ENCODE measurements at regions not wholly inside any gene's neighbourhood (a gene's known extent, or its start where the extent isn't known, plus 50 kb on each side); places are given as distances from the start of the nearest gene placed in this dataset.

GRCh38 chr6:26312096-26312463, 52.9 kb upstream of the BTN3A2 start:
- POLR2A ChIA-PET = interaction anchor here (1.1 kb wide), 1 partner anchor 111 kb away, joined by 3 read pairs; no protein-coding TSS in a partner anchor

DNA sequence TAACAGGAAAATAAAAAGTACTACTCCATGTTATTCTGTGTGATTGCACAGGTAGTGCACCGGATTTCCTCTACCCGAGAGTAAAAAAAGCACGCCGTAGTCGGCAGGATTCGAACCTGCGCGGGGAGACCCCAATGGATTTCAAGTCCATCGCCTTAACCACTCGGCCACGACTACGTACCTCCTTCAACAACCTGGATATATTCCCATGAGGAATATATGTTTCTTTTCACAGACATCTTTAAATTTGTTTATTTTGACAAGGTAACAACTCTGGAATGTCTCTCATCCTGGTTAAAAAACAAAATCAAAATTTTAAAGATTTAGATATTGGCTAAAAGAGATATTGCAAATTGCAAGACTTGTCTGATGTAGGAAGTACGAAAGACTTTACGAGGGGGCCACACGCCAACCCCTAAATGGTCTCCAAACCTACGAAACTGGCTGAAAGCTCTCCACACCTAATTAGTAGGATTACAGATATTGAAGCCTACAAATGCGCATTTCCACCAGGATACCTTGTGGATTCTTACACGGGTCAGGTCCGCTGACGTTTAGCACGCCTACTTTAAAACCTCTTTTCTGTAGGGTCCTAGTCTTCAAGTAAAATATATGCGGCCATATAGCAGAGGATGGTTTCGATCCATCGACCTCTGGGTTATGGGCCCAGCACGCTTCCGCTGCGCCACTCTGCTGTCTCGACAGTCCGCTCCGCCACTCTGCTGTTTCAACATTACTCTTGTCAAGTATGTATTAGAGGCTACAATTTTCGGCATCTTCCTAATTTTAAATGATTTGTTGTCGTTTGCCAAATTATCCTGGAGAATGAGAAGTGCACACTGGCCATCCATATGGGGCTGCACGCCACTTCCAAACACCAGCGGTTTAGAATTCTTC, 52.2 kb upstream of the BTN3A2 start:
- ChIA-PET CTCF (no interaction called here), POLR2A (interaction anchor here (1.1 kb wide), 1 partner anchor 111 kb away, joined by 3 read pairs; no protein-coding TSS in a partner anchor)
- DNase-seq (ENCODE audit: extremely low spot score) = no peak
- TF ChIP-seq TARDBP (IDR thresholded peaks at IDR 0.05) (no peak), ARNT (IDR thresholded peaks at IDR 0.05) (no peak), LEF1 (IDR thresholded peaks at IDR 0.05; ENCODE audit: borderline replicate concordance) (no peak), FOXA1 (IDR thresholded peaks at IDR 0.05) (no peak), BHLHE40 (IDR thresholded peaks at IDR 0.05; ENCODE audit: borderline replicate concordance) (no peak), FOXK2 (IDR thresholded peaks at IDR 0.05) (no peak), L3MBTL2 (conservative IDR thresholded peaks at IDR 0.05) (no peak; the same call in 1 of the 2 replicates), SP1 (IDR thresholded peaks at IDR 0.05) (no peak), FOXM1 (IDR thresholded peaks at IDR 0.05; ENCODE audit: borderline replicate concordance) (no peak; the same call in 1 of the 2 replicates), SUZ12 (IDR thresholded peaks at IDR 0.05) (no peak), ELF4 (IDR thresholded peaks at IDR 0.05) (no peak), ZNF384 (IDR thresholded peaks at IDR 0.05) (0 out of 2 replicates have a peak, but pooled peaks have one; percentile 37), CTBP1 (IDR thresholded peaks at IDR 0.05; ENCODE audit: borderline replicate concordance) (peak; percentile 21; the same call in 1 of the 2 replicates), HDGF (IDR thresholded peaks at IDR 0.05; ENCODE audit: borderline replicate concordance) (no peak), NFRKB (IDR thresholded peaks at IDR 0.05) (0 out of 2 replicates have a peak, but pooled peaks have one; percentile 18)
- TF ChIP-seq, protein P1, sequence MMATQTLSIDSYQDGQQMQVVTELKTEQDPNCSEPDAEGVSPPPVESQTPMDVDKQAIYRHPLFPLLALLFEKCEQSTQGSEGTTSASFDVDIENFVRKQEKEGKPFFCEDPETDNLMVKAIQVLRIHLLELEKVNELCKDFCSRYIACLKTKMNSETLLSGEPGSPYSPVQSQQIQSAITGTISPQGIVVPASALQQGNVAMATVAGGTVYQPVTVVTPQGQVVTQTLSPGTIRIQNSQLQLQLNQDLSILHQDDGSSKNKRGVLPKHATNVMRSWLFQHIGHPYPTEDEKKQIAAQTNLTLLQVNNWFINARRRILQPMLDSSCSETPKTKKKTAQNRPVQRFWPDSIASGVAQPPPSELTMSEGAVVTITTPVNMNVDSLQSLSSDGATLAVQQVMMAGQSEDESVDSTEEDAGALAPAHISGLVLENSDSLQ (IDR thresholded peaks at IDR 0.05) = peak; percentile 23; the same call in 1 of the 2 replicates

More at GRCh38 chr6:26312096-26312463, 52.9 kb upstream of the BTN3A2 start:
- CTCF ChIA-PET = no interaction called here
- no peak for DNase-seq (ENCODE audit: extremely low spot score)
- TF ChIP-seq ZNF384 (IDR thresholded peaks at IDR 0.05) (no peak), HDGF (IDR thresholded peaks at IDR 0.05; ENCODE audit: borderline replicate concordance) (no peak), L3MBTL2 (conservative IDR thresholded peaks at IDR 0.05) (no peak), BHLHE40 (IDR thresholded peaks at IDR 0.05; ENCODE audit: borderline replicate concordance) (no peak), TARDBP (IDR thresholded peaks at IDR 0.05) (no peak), ELF4 (IDR thresholded peaks at IDR 0.05) (no peak), FOXM1 (IDR thresholded peaks at IDR 0.05; ENCODE audit: borderline replicate concordance) (no peak), SUZ12 (IDR thresholded peaks at IDR 0.05) (no peak), ARNT (IDR thresholded peaks at IDR 0.05) (no peak)
- TF ChIP-seq, protein P1 (IDR thresholded peaks at IDR 0.05) = no peak

All from HEK293T (cell line).